SK-N-SH treated with all-trans-retinoic acid at 6 μM for 48 hours (cell line): ENCODE measurements at regions not wholly inside any gene's neighbourhood (a gene's known extent, or its start where the extent isn't known, plus 50 kb on each side); places are given as distances from the start of the nearest gene placed in this dataset.

Source experiments
- ATAC-seq: fragments of 200-7000 bp; cut with Tn5 transposase; 3 replicates; pipeline ENCODE4 v1.9.1; 2020; ENCODE audit warnings: mild to moderate bottlenecking, moderate library complexity
- BACH2 ChIP-seq: fragments of 250-450 bp; sonication (Bioruptor Pico); IDR thresholded peaks from 2 replicates; pipeline ENCODE4 v1.9.0; 2021; ENCODE audit warnings: mild to moderate bottlenecking, borderline replicate concordance
- CREB5 ChIP-seq: fragments of 250-450 bp; sonication (Bioruptor Pico); IDR thresholded peaks from 2 replicates; pipeline ENCODE4 v1.5.1; 2020; ENCODE audit warnings: low read depth, mild to moderate bottlenecking, moderate library complexity
- CSDC2 ChIP-seq: fragments of 250-450 bp; sonication (Bioruptor Pico); IDR thresholded peaks from 2 replicates; pipeline ENCODE4 v1.5.0; 2020; ENCODE audit warnings: mild to moderate bottlenecking, moderate library complexity
- CSRNP3 ChIP-seq: fragments of 250-450 bp; sonication (Bioruptor Pico); IDR thresholded peaks from 2 replicates; pipeline ENCODE4 v1.5.1; 2021; ENCODE audit warnings: mild to moderate bottlenecking, moderate library complexity
- ESRRG ChIP-seq: fragments of 250-450 bp; sonication (Bioruptor Pico); IDR thresholded peaks from 2 replicates; pipeline ENCODE4 v1.6.1; 2021; ENCODE audit warnings: mild to moderate bottlenecking
- GLIS3 ChIP-seq: fragments of 250-450 bp; sonication (Bioruptor Pico); IDR thresholded peaks from 2 replicates; pipeline ENCODE4 v1.5.0; 2020; ENCODE audit warnings: mild to moderate bottlenecking, moderate library complexity
- ISL1 ChIP-seq: fragments of 250-450 bp; sonication (Bioruptor Pico); IDR thresholded peaks from 2 replicates; pipeline ENCODE4 v2.1.2; 2022; ENCODE audit warnings: mild to moderate bottlenecking, moderate library complexity
- OSR1 ChIP-seq: fragments of 250-450 bp; sonication (Bioruptor Pico); IDR thresholded peaks from 2 replicates; pipeline ENCODE4 v1.8.0; 2022; ENCODE audit warnings: moderate library complexity, mild to moderate bottlenecking, inconsistent platforms
- PATZ1 ChIP-seq: fragments of 250-450 bp; sonication (Bioruptor Pico); IDR thresholded peaks from 2 replicates; pipeline ENCODE4 v1.8.0; 2020; ENCODE audit warnings: mild to moderate bottlenecking, moderate library complexity, borderline replicate concordance
- POU6F1 ChIP-seq: fragments of 250-450 bp; sonication (Bioruptor Pico); IDR thresholded peaks from 2 replicates; pipeline ENCODE4 v1.8.0; 2021; ENCODE audit warnings: low read depth, mild to moderate bottlenecking, moderate library complexity, borderline replicate concordance
- PPARA ChIP-seq: fragments of 250-450 bp; sonication (Bioruptor Pico); IDR thresholded peaks from 2 replicates; pipeline ENCODE4 v1.5.0; 2020; ENCODE audit warnings: mild to moderate bottlenecking, borderline replicate concordance
- RARB ChIP-seq: fragments of 250-450 bp; sonication (Bioruptor Pico); IDR thresholded peaks from 2 replicates; pipeline ENCODE4 v1.8.0; 2021; ENCODE audit warnings: mild to moderate bottlenecking, moderate library complexity
- SNAI2 ChIP-seq: fragments of 250-450 bp; sonication (Bioruptor Pico); IDR thresholded peaks from 2 replicates; pipeline ENCODE4 v1.5.0; 2020; ENCODE audit warnings: mild to moderate bottlenecking, moderate library complexity
- TCF4 ChIP-seq: fragments of 250-450 bp; sonication (Bioruptor Pico); IDR thresholded peaks from 2 replicates; pipeline ENCODE4 v1.8.0; 2021; ENCODE audit warnings: mild to moderate bottlenecking, moderate library complexity, borderline replicate concordance
- TSHZ2 ChIP-seq: fragments of 250-450 bp; sonication (Bioruptor Pico); IDR thresholded peaks from 2 replicates; pipeline ENCODE4 v1.5.0; 2020; ENCODE audit warnings: mild to moderate bottlenecking, moderate library complexity
- ZC3H10 ChIP-seq: fragments of 250-450 bp; sonication (Bioruptor Pico); IDR thresholded peaks from 2 replicates; pipeline ENCODE4 v1.5.1; 2021; ENCODE audit warnings: mild to moderate bottlenecking, moderate library complexity
- ZFP3 ChIP-seq: fragments of 250-450 bp; sonication (Bioruptor Pico); IDR thresholded peaks from 2 replicates; pipeline ENCODE4 v1.5.0; 2020; ENCODE audit warnings: mild to moderate bottlenecking, moderate library complexity
- ZFP30 ChIP-seq: fragments of 450-650 bp; formaldehyde crosslinking; IDR thresholded peaks from 2 replicates; pipeline ENCODE4 v1.5.0; 2022; ENCODE audit warnings: mild to moderate bottlenecking, moderate library complexity
- ZNF565 ChIP-seq: fragments of 450-650 bp; formaldehyde crosslinking; conservative IDR thresholded peaks from 2 replicates; pipeline ENCODE4 v1.5.0; 2020; ENCODE audit warnings: low read depth, mild to moderate bottlenecking, moderate library complexity
- ZNF70 ChIP-seq: fragments of 450-650 bp; formaldehyde crosslinking; IDR thresholded peaks from 2 replicates; pipeline ENCODE4 v1.5.0; 2020; ENCODE audit warnings: mild to moderate bottlenecking, moderate library complexity
- ZNF8 ChIP-seq: fragments of 450-650 bp; formaldehyde crosslinking; IDR thresholded peaks from 2 replicates; pipeline ENCODE4 v1.5.0; 2020; ENCODE audit warnings: mild to moderate bottlenecking, moderate library complexity

GRCh38 chr1:168468042-168468809, 75.6 kb downstream of the XCL2 start:
- ATAC-seq, result peak; percentile 24
- TF ChIP-seq POU6F1 (CRISPR knock-in tag) (no peak), CSDC2 (CRISPR knock-in tag) (0 out of 2 replicates have a peak, but pooled peaks have one; percentile 34)

GRCh38 chr1:168467452-168467851, 76.3 kb downstream of the XCL2 start:
- ATAC-seq, result no peak
- TF ChIP-seq CREB5 (CRISPR knock-in tag) (no peak), TSHZ2 (CRISPR knock-in tag) (no peak), ZNF8 (CRISPR knock-in tag) (no peak), POU6F1 (CRISPR knock-in tag) (no peak), GLIS3 (CRISPR knock-in tag) (no peak), ZNF565 (no peak), ISL1 (CRISPR knock-in tag) (no peak), RARB (CRISPR knock-in tag) (no peak), SNAI2 (CRISPR knock-in tag) (no peak), ZFP3 (CRISPR knock-in tag) (no peak), ESRRG (CRISPR knock-in tag) (no peak), PPARA (CRISPR knock-in tag) (no peak), BACH2 (CRISPR knock-in tag) (no peak), TCF4 (CRISPR knock-in tag) (no peak), CSDC2 (CRISPR knock-in tag) (no peak), ZFP30 (no peak), PATZ1 (CRISPR knock-in tag) (no peak)

GRCh38 chr1:168466714-168467131, 77.1 kb downstream of the XCL2 start:
- no peak for ATAC-seq
- no peak for TF ChIP-seq CSRNP3 (CRISPR knock-in tag)
- no peak for TF ChIP-seq RARB (CRISPR knock-in tag)
- TF ChIP-seq ZC3H10, result no peak
- TF ChIP-seq ZFP30, result no peak
- TF ChIP-seq OSR1 (CRISPR knock-in tag), result no peak
- TF ChIP-seq GLIS3 (CRISPR knock-in tag), result no peak
- TF ChIP-seq ZNF70, result no peak
- TF ChIP-seq PPARA (CRISPR knock-in tag), result no peak
